Omental fat pad (tissue), 3 donors: ENCODE measurements at regions not wholly inside any gene's neighbourhood (a gene's known extent, or its start where the extent isn't known, plus 50 kb on each side); places are given as distances from the start of the nearest gene placed in this dataset.
"Not testable (repeated sequence)": the region's sequence is repeated elsewhere in the genome, so short reads cannot be mapped to it uniquely, and the experiment has no call there.

ENCODE experiments used
- ATAC-seq: fragments of 150-250 bp; one replicate; pipeline ENCODE4 v1.9.1; 2016; ENCODE audit warnings: mild to moderate bottlenecking, moderate library complexity; ENCODE audit not compliant: low FRiP score
- DNase-seq: peaks from one replicate; pipeline ENCODE4 v3.0.0-alpha.2; 2019; ENCODE audit warnings: low spot score
- TF ChIP-seq, protein P1 (sequence below), 3 donors: fragments of 450-650 bp; IDR thresholded peaks; one replicate each; pipeline ENCODE4 v1.5.1; 2016 to 2017; ENCODE audit warnings: antibody characterized with exemption in 3 of 3, mild to moderate bottlenecking in 3 of 3, moderate library complexity in 2 of 3

DNA sequence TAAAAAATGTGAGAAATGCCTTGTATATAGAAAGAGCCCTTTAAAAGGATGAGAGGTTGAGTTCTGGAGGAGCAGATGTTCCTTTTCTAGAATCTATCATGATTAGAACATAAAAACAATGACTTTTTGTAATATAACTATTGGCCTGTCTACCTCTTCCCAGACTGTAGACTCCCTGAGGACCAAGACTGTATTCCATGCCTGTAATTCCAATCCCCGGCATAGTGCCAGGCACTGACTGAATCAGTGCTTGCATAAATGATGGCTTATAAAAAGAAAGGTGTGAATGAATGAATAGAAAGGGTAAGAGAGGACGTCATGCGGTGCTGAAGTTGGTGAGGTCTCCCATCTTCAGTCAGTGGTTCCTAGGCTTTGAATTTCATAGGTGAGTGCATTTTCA is 92.6 kb upstream of the GDNF start:
- TF ChIP-seq, protein P1, sequence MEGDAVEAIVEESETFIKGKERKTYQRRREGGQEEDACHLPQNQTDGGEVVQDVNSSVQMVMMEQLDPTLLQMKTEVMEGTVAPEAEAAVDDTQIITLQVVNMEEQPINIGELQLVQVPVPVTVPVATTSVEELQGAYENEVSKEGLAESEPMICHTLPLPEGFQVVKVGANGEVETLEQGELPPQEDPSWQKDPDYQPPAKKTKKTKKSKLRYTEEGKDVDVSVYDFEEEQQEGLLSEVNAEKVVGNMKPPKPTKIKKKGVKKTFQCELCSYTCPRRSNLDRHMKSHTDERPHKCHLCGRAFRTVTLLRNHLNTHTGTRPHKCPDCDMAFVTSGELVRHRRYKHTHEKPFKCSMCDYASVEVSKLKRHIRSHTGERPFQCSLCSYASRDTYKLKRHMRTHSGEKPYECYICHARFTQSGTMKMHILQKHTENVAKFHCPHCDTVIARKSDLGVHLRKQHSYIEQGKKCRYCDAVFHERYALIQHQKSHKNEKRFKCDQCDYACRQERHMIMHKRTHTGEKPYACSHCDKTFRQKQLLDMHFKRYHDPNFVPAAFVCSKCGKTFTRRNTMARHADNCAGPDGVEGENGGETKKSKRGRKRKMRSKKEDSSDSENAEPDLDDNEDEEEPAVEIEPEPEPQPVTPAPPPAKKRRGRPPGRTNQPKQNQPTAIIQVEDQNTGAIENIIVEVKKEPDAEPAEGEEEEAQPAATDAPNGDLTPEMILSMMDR (IDR thresholded peaks at IDR 0.05), result no peak
- DNase-seq, result no peak
- no peak for ATAC-seq

DNA sequence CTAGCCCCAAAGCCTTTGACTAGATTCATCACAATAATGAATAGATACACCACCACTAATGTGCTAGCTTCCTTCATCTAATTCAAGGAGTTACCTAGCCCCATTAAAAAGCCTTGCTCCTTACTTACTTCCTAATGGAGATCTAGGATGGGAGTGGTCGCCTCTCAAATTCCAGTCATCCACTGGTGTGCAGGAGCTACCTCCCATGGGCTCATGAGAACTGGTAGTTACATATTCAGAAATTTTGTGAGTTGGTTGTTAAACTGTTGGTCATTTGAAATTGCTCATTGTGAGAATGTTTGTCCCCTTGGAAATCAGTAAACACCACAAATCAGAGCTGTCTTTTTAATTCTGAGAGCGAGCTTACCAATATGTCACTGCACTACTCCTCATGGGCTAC is 91.7 kb upstream of the GDNF start:
- TF ChIP-seq, protein P1 (IDR thresholded peaks at IDR 0.05), result no peak
- DNase-seq (no peak), ATAC-seq (no peak)

DNA sequence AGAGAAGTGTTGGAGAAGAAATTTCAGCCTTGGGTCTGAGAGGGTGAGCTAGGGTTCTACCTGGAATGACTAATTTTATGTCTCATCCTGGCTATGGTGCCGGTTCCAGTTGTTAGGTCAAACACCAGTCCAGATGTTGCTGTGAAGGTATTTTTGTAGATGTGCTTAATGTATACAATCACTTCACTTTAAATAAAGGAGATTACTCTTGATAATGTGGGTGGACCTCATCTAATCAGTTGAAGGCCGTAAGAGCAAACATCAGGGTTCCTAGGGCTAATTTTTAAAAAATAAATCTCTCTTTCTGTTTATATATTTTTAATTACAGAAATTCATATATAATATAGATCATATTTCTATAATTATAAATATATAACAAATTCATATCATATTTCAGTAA is 90.5 kb upstream of the GDNF start:
- DNase-seq (no peak), ATAC-seq (no peak)
- TF ChIP-seq, protein P1 (IDR thresholded peaks at IDR 0.05), result no peak

DNA sequence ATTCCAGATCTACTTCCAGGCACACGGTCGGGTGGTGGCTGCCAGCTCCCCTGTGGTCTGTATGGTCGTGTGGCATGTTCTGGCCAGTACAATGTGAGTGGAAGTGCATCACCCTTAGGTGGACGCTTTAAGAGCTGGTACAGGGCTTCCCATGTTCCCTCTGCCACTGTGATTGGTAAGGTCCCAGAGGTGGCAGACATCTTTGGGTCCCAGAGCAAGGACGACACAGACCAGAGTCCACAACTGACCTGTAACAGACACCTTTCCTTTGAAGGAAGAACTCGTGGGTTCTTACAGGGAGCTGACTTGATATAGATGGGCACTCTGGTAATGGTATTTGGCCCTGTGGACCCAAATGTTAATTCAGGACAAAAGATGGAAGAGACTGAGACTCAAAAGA is 90.0 kb upstream of the GDNF start:
- ATAC-seq, result no peak
- TF ChIP-seq, protein P1 (IDR thresholded peaks at IDR 0.05), result no peak
- no peak for DNase-seq

DNA sequence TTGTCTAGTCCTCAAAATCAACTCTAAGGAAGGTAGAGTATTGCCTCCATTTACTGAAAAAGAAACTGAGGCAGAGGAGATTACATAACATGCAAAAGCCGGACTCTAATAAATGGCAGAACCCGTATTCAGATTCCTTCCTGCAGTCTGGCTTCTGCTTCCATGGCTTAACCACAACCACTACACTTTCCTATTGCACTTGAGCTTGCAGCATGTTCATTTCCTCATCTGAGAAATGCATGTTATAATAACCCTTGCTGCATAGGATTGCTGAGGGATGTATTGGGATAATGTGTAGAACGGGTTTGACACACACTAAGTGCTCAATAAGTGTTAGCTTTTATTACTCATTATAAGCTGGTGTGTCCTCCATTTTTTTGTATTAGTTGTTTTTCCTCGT is 87.9 kb upstream of the GDNF start:
- ATAC-seq, DNase-seq: not testable (repeated sequence)

DNA sequence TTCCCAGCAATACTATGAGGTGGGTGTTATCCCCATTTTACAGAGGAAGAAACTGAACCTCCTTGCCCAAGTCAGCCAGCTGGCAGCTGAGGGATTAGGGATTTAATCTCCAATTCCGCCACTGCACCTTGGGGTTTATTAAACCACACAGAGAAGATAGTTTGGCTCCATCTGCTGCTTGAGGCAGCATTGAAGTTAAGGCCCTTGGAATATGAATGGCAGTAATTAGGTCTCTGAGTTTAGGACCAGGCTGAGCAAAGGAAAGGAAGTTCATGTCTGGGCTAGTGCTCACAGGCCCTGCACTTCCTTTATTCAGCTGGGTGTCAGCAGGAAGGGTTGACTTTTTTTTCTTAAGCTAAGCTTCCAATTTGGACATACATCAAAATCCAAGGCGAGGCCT is 86.9 kb upstream of the GDNF start:
- DNase-seq (no peak), ATAC-seq (no peak)
- TF ChIP-seq, protein P1 (IDR thresholded peaks at IDR 0.05), result no peak

DNA sequence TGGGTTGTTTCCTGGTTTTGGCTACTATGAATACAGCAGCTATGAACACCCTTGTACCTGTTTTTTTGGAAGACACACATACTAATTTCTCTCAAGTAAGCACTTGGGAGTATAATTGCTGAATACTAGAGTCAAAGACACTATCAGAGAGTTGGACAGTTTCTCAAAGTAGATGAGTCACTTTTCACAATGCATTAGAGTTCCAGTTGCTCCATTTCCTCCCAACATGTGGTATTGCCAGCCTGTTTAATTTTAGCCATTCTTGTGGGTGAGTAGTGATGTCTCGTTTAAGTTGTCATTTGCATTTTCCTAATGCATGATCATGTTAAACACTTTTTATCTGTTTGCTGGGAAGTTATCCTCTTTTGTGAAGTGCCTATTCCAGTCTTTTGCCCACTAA is 81.6 kb upstream of the GDNF start:
- DNase-seq (no peak), ATAC-seq (no peak)
- TF ChIP-seq, protein P1 (IDR thresholded peaks at IDR 0.05), result no peak

DNA sequence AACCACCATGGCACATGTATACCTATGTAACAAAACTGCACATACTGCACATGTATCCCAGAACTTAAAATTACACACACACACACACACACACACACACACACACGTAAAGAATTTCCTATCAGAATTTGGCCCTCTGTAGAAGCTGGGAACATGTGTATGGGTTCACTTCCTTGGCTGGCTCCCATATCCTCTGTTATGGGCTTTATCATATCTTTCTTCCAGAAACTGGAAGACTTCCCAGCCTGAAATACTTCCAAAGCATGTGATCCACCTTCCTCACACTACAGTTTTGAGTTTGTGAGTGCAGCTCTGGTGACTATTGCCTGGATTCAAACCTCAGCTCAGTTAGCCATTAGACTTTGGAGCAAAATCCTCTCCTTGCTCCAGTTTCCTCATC is 78.6 kb upstream of the GDNF start:
- DNase-seq, result no peak

More for the DNA sequence above, 78.6 kb upstream of the GDNF start:
- TF ChIP-seq, protein P1 (IDR thresholded peaks at IDR 0.05), result no peak
- ATAC-seq, result no peak
